Astrocyte (in vitro differentiated cells and primary cell): ENCODE measurements at regions not wholly inside any gene's neighbourhood (a gene's known extent, or its start where the extent isn't known, plus 50 kb on each side); places are given as distances from the start of the nearest gene placed in this dataset.

Experiments
- DNase-seq: peaks from one replicate; pipeline ENCODE4 v3.0.0-alpha.2; 2010; ENCODE audit warnings: low read depth
- FAIRE-seq: peaks from 2 replicates; lab custom pipeline; 2011; peaks lifted over from hg19 to GRCh38; lab: Jason Lieb, UNC
- H2AFZ ChIP-seq: 2 replicates; pipeline ENCODE4 v1.6.0; 2012; ENCODE audit warnings: low read depth, low read length, inconsistent platforms
- H3K27ac ChIP-seq: 2 replicates; pipeline ENCODE4 v1.5.1; 2011; ENCODE audit warnings: low read depth, low read length, inconsistent platforms
- H3K27me3 ChIP-seq: 2 replicates; pipeline ENCODE4 v1.6.0; 2011; ENCODE audit warnings: low read length, inconsistent platforms; ENCODE audit not compliant: insufficient read depth
- H3K36me3 ChIP-seq: 2 replicates; pipeline ENCODE4 v1.5.1; 2011; ENCODE audit warnings: low read length, inconsistent platforms; ENCODE audit not compliant: insufficient read depth
- H3K4me1 ChIP-seq: 2 replicates; pipeline ENCODE4 v1.5.1; 2011; ENCODE audit warnings: low read length, inconsistent platforms; ENCODE audit not compliant: insufficient read depth
- H3K4me2 ChIP-seq: 2 replicates; pipeline ENCODE4 v1.6.0; 2012; ENCODE audit warnings: low read length, inconsistent platforms
- H3K4me3 ChIP-seq: 2 replicates; pipeline ENCODE4 v1.5.1; 2011; ENCODE audit warnings: low read depth, mild to moderate bottlenecking, low read length, inconsistent platforms; ENCODE audit not compliant: insufficient read depth
- H3K79me2 ChIP-seq: 2 replicates; pipeline ENCODE4 v1.6.0; 2012; ENCODE audit warnings: mild to moderate bottlenecking, low read length, inconsistent platforms; ENCODE audit not compliant: insufficient read depth
- H3K9ac ChIP-seq: 2 replicates; pipeline ENCODE4 v1.6.0; 2012; ENCODE audit warnings: mild to moderate bottlenecking, low read length, inconsistent platforms
- H3K9me3 ChIP-seq: 2 replicates; pipeline ENCODE4 v1.5.1; 2012; ENCODE audit warnings: low read depth, mild to moderate bottlenecking, low read length, inconsistent platforms; ENCODE audit not compliant: insufficient read depth
- H4K20me1 ChIP-seq: 2 replicates; pipeline ENCODE4 v1.6.0; 2012; ENCODE audit warnings: low read length, inconsistent platforms; ENCODE audit not compliant: insufficient read depth
- H3K27ac Mint-ChIP-seq: one replicate; pipeline ENCODE4 v1.8.0; 2021; ENCODE audit warnings: mild to moderate bottlenecking, mixed read lengths; ENCODE audit not compliant: unreplicated experiment
- H3K27me3 Mint-ChIP-seq: one replicate; pipeline ENCODE4 v1.8.0; 2021; ENCODE audit warnings: low read depth, mixed read lengths; ENCODE audit not compliant: unreplicated experiment
- H3K36me3 Mint-ChIP-seq: one replicate; pipeline ENCODE4 v1.8.0; 2021; ENCODE audit warnings: low read depth, mixed read lengths; ENCODE audit not compliant: unreplicated experiment
- H3K4me1 Mint-ChIP-seq: one replicate; pipeline ENCODE4 v1.8.0; 2021; ENCODE audit warnings: low read depth, mixed read lengths; ENCODE audit not compliant: unreplicated experiment
- H3K4me3 Mint-ChIP-seq: one replicate; pipeline ENCODE4 v1.8.0; 2021; ENCODE audit warnings: mild to moderate bottlenecking, moderate library complexity, mixed read lengths; ENCODE audit not compliant: unreplicated experiment
- H3K9me3 Mint-ChIP-seq: one replicate; pipeline ENCODE4 v1.8.0; 2021; ENCODE audit warnings: mild to moderate bottlenecking, mixed read lengths; ENCODE audit not compliant: unreplicated experiment
- CTCF ChIP-seq: IDR thresholded peaks from 2 replicates; pipeline ENCODE4 v1.5.1; 2011; ENCODE audit warnings: low read depth, mild to moderate bottlenecking, inconsistent platforms, low read length, moderate library complexity; ENCODE audit not compliant: insufficient read depth
- EZH2 ChIP-seq: IDR thresholded peaks from 2 replicates; pipeline ENCODE4 v1.6.1; 2012; ENCODE audit warnings: mild to moderate bottlenecking, low read length, inconsistent platforms; ENCODE audit not compliant: insufficient read depth

DNA sequence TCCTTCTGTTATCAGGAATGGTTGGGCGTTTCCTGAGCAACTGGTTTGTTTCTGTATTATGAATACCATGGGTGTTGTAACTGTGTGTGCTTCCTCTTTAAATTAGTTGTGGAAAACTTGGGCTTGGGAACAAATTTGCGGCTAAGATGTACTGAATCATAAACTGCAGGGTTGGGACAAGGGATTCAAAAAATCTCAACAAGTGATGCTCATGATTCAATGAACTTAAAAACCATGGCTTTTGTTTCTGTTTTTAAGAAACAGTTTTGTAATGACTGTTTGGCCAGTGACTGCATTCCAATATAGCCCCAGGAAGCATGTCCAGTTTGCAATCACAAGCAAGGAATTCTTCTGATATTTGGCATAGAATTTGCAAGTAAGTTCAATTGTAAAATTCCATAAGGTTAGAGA, 657.5 kb upstream of the WWC1 start:
- peaks cover 34% of the 10 kb centered on the region for H3K4me1 Mint-ChIP-seq
- peak overlapping the region; percentile 90 for H3K27ac Mint-ChIP-seq
- no peaks in the 10 kb centered on the region for H3K36me3 Mint-ChIP-seq
- no peaks in the 10 kb centered on the region for H3K27me3 Mint-ChIP-seq
- H3K36me3 ChIP-seq: no peaks in the 10 kb centered on the region
- H3K9me3 ChIP-seq: no peaks in the 10 kb centered on the region
- H3K4me3 ChIP-seq: no peak overlapping the region
- H3K9ac ChIP-seq: peak overlapping the region; percentile 59
- H4K20me1 ChIP-seq: no peaks in the 10 kb centered on the region
- H3K4me3 Mint-ChIP-seq: no peak overlapping the region
- TF ChIP-seq CTCF (no peak), EZH2 (no peak)
- H3K79me2 ChIP-seq: no peaks in the 10 kb centered on the region
- no peak overlapping the region for H2AFZ ChIP-seq
- peak; percentile 99 for FAIRE-seq
- peak overlapping the region; percentile 80 for H3K27ac ChIP-seq
- peaks cover 13% of the 10 kb centered on the region for H3K4me1 ChIP-seq
- DNase-seq: peak; percentile 97
- H3K9me3 Mint-ChIP-seq: no peaks in the 10 kb centered on the region
- H3K27me3 ChIP-seq: no peaks in the 10 kb centered on the region
- peak overlapping the region; percentile 68 for H3K4me2 ChIP-seq

DNA sequence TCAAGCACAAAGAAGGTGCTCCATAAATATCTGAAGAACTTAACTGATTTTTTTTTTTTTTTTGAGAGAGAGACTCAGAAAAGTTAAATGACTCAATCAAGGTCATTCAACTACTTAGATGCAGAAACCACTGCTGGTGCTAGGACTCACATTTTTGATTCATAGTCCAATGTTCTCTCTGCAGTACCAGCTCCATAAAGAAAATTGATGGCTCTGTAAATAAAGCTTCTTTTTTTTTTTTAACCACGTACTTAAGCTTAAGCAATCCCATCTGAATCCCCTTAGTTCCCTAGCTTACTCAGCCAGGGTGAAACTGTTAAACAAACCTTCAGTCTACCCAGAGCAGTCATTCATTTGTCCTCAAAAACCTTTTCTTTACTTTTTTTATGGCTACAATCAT, 657.0 kb upstream of the WWC1 start:
- no peaks in the 10 kb centered on the region for H3K36me3 Mint-ChIP-seq
- Histone ChIP-seq H3K27ac (peak overlapping the region; percentile 80), H3K27me3 (no peaks in the 10 kb centered on the region), H3K4me2 (peak overlapping the region; percentile 68), H3K79me2 (no peaks in the 10 kb centered on the region), H3K4me3 (no peak overlapping the region), H2AFZ (no peak overlapping the region), H3K36me3 (no peaks in the 10 kb centered on the region), H3K9me3 (no peaks in the 10 kb centered on the region), H3K9ac (peak overlapping the region; percentile 59), H4K20me1 (no peaks in the 10 kb centered on the region), H3K4me1 (peaks cover 16% of the 10 kb centered on the region)
- no peaks in the 10 kb centered on the region for H3K9me3 Mint-ChIP-seq
- DNase-seq (peak; percentile 91), FAIRE-seq (peak; percentile 34)
- no peaks in the 10 kb centered on the region for H3K27me3 Mint-ChIP-seq
- peak overlapping the region; percentile 90 for H3K27ac Mint-ChIP-seq
- peaks cover 39% of the 10 kb centered on the region for H3K4me1 Mint-ChIP-seq
- TF ChIP-seq CTCF (no peak), EZH2 (no peak)
- no peak overlapping the region for H3K4me3 Mint-ChIP-seq

DNA sequence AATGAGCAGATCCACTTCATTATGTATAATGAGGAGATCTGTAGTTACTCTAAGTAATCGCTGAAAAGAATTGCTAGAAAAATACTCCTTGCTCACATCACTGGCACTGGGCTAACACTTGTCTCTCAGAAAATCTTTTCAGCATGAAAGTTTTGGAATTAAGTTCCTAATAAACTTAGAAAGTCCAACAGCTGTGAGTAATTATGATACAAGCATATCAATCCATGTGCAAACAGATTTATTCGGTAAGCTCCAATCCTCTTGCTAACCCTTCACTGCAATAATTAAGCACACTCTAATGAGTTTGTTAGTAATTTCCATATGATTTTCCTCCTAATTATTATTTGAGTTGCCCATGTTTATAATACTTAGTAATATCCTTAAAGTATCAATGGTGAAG, 652.6 kb upstream of the WWC1 start:
- peak; percentile 86 for FAIRE-seq
- no peaks in the 10 kb centered on the region for H3K9me3 ChIP-seq
- no peaks in the 10 kb centered on the region for H3K9me3 Mint-ChIP-seq
- H3K27me3 ChIP-seq: no peaks in the 10 kb centered on the region
- no peaks in the 10 kb centered on the region for H3K79me2 ChIP-seq
- no peak overlapping the region for H2AFZ ChIP-seq
- no peaks in the 10 kb centered on the region for H3K36me3 ChIP-seq
- TF ChIP-seq EZH2 (no peak), CTCF (no peak)
- H3K27ac ChIP-seq: peak overlapping the region; percentile 71
- H3K27ac Mint-ChIP-seq: peak overlapping the region; percentile 77
- DNase-seq: no peak
- peak overlapping the region; percentile 14 for H3K4me2 ChIP-seq
- H3K4me1 ChIP-seq: peaks cover 35% of the 10 kb centered on the region
- peak overlapping the region; percentile 21 for H3K9ac ChIP-seq
- H3K36me3 Mint-ChIP-seq: no peaks in the 10 kb centered on the region
- peaks cover 50% of the 10 kb centered on the region for H3K4me1 Mint-ChIP-seq
- no peak overlapping the region for H3K4me3 Mint-ChIP-seq
- no peaks in the 10 kb centered on the region for H3K27me3 Mint-ChIP-seq
- H4K20me1 ChIP-seq: no peaks in the 10 kb centered on the region
- H3K4me3 ChIP-seq: no peak overlapping the region
